ENCODE measurements at regions not wholly inside any gene's neighbourhood (a gene's known extent, or its start where the extent isn't known, plus 50 kb on each side); places are given as distances from the start of the nearest gene placed in this dataset.

DNA sequence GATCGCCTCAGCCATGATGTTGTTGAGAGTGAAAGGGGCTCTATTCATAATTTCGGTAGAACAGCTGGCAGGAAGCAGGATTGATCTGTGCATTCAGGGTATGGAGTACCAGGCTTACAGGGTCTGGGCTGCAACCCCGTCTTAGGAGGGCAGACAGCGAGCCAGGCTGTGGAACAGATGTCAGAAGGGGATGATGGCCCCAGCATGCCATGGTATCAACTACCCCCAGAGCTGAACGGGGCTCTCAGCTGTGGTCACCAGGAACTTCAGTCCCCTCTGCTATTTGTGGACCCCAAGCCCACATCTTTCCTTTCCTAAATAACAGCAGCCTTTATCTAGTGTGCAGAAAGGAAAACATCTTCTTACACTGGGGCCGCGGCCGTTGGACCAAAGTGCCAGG lies 422.2 kb upstream of the SALL3 start:
- no peak for TF ChIP-seq ZNF777 (CRISPR knock-in tag; IDR thresholded peaks at IDR 0.05)
- no peak for TF ChIP-seq KLF6 (CRISPR knock-in tag; IDR thresholded peaks at IDR 0.05)
- no peak for TF ChIP-seq ZNF350 (CRISPR knock-in tag; IDR thresholded peaks at IDR 0.05; ENCODE audit: borderline replicate concordance, low read depth)
- no peak for TF ChIP-seq ATF7 (IDR thresholded peaks at IDR 0.05)
- no peak for TF ChIP-seq ATF7 (CRISPR knock-in tag; IDR thresholded peaks at IDR 0.05)
- TF ChIP-seq SMARCC2 (IDR thresholded peaks at IDR 0.05): no peak
- no peak for TF ChIP-seq NPAS2 (CRISPR knock-in tag; IDR thresholded peaks at IDR 0.05; ENCODE audit: borderline replicate concordance)
- TF ChIP-seq, protein P1, sequence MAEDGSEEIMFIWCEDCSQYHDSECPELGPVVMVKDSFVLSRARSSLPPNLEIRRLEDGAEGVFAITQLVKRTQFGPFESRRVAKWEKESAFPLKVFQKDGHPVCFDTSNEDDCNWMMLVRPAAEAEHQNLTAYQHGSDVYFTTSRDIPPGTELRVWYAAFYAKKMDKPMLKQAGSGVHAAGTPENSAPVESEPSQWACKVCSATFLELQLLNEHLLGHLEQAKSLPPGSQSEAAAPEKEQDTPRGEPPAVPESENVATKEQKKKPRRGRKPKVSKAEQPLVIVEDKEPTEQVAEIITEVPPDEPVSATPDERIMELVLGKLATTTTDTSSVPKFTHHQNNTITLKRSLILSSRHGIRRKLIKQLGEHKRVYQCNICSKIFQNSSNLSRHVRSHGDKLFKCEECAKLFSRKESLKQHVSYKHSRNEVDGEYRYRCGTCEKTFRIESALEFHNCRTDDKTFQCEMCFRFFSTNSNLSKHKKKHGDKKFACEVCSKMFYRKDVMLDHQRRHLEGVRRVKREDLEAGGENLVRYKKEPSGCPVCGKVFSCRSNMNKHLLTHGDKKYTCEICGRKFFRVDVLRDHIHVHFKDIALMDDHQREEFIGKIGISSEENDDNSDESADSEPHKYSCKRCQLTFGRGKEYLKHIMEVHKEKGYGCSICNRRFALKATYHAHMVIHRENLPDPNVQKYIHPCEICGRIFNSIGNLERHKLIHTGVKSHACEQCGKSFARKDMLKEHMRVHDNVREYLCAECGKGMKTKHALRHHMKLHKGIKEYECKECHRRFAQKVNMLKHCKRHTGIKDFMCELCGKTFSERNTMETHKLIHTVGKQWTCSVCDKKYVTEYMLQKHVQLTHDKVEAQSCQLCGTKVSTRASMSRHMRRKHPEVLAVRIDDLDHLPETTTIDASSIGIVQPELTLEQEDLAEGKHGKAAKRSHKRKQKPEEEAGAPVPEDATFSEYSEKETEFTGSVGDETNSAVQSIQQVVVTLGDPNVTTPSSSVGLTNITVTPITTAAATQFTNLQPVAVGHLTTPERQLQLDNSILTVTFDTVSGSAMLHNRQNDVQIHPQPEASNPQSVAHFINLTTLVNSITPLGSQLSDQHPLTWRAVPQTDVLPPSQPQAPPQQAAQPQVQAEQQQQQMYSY (CRISPR knock-in tag; IDR thresholded peaks at IDR 0.05): no peak
- TF ChIP-seq, protein P2, sequence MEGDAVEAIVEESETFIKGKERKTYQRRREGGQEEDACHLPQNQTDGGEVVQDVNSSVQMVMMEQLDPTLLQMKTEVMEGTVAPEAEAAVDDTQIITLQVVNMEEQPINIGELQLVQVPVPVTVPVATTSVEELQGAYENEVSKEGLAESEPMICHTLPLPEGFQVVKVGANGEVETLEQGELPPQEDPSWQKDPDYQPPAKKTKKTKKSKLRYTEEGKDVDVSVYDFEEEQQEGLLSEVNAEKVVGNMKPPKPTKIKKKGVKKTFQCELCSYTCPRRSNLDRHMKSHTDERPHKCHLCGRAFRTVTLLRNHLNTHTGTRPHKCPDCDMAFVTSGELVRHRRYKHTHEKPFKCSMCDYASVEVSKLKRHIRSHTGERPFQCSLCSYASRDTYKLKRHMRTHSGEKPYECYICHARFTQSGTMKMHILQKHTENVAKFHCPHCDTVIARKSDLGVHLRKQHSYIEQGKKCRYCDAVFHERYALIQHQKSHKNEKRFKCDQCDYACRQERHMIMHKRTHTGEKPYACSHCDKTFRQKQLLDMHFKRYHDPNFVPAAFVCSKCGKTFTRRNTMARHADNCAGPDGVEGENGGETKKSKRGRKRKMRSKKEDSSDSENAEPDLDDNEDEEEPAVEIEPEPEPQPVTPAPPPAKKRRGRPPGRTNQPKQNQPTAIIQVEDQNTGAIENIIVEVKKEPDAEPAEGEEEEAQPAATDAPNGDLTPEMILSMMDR (CRISPR knock-in tag; IDR thresholded peaks at IDR 0.05): no peak

Data from HepG2 (cell line).